OCI-LY7 (cell line): ENCODE measurements at regions not wholly inside any gene's neighbourhood (a gene's known extent, or its start where the extent isn't known, plus 50 kb on each side); places are given as distances from the start of the nearest gene placed in this dataset.

Experiments
- BruUV-seq: library from RNA; stranded (reverse); fragments of 400-500 nt; replicated peaks from 2 replicates; lab custom pipeline; 2021; lab: Mats Ljungman, UMichigan
- CTCF ChIA-PET: fragments of 300-600 bp; sonication (Branson Sonifier 250); formaldehyde crosslinking; loops from one replicate; lab custom pipeline; 2022; ENCODE audit warnings: antibody characterized with exemption; ENCODE audit not compliant: unreplicated experiment; lab: Charles Lee
- POLR2A ChIA-PET: fragments of 300-600 bp; sonication (Branson Sonifier 250); formaldehyde crosslinking; loops from one replicate; lab custom pipeline; 2022; ENCODE audit warnings: antibody characterized with exemption; lab: Charles Lee
- DNase-seq: peaks from one replicate; pipeline ENCODE4 v3.0.0-alpha.2; 2015; ENCODE audit warnings: low spot score
- H2AFZ ChIP-seq: fragments of 200-600 bp; sonication (generic), shearing (Covaris generic); 2 replicates; pipeline ENCODE4 v1.6.1; 2014; ENCODE audit warnings: mild to moderate bottlenecking, antibody characterized with exemption, low read length, moderate library complexity
- H3K27ac ChIP-seq: fragments of 200-600 bp; sonication (generic); 2 replicates; pipeline ENCODE4 v1.5.1; 2014; ENCODE audit warnings: mixed run types, low read depth, mild to moderate bottlenecking, moderate library complexity, low read length, inconsistent platforms; ENCODE audit not compliant: poor library complexity, severe bottlenecking
- H3K36me3 ChIP-seq: fragments of 200-600 bp; sonication (generic); 2 replicates; pipeline ENCODE4 v1.6.1; 2014; ENCODE audit warnings: mild to moderate bottlenecking, antibody characterized with exemption, low read length, moderate library complexity, mixed read lengths; ENCODE audit not compliant: insufficient read depth
- H3K4me1 ChIP-seq: fragments of 200-600 bp; sonication (generic); 2 replicates; pipeline ENCODE4 v1.5.1; 2014; ENCODE audit warnings: mild to moderate bottlenecking, low read length; ENCODE audit not compliant: insufficient read depth, poor library complexity, severe bottlenecking
- H3K4me2 ChIP-seq: fragments of 200-600 bp; sonication (generic); 2 replicates; pipeline ENCODE4 v1.6.1; 2014; ENCODE audit warnings: mild to moderate bottlenecking, low read length
- H3K4me3 ChIP-seq: fragments of 200-600 bp; sonication (generic); 2 replicates; pipeline ENCODE4 v1.5.1; 2014; ENCODE audit warnings: mild to moderate bottlenecking, low read depth, low read length; ENCODE audit not compliant: poor library complexity, severe bottlenecking
- H3K79me2 ChIP-seq: fragments of 200-600 bp; sonication (generic); 2 replicates; pipeline ENCODE4 v1.6.1; 2016; ENCODE audit warnings: low read depth, mild to moderate bottlenecking, low read length, moderate library complexity, mixed read lengths; ENCODE audit not compliant: insufficient read depth
- H3K9me2 ChIP-seq: fragments of 200-600 bp; sonication (generic); 2 replicates; pipeline ENCODE4 v1.6.1; 2016; ENCODE audit warnings: mild to moderate bottlenecking, low read length, mixed read lengths; ENCODE audit not compliant: insufficient read depth
- H3K9me3 ChIP-seq: fragments of 200-600 bp; sonication (generic); 2 replicates; pipeline ENCODE4 v1.6.1; 2014; ENCODE audit warnings: mild to moderate bottlenecking, mixed run types, low read length, mixed read lengths
- H4K20me1 ChIP-seq: fragments of 200-600 bp; sonication (generic); 2 replicates; pipeline ENCODE4 v1.6.1; 2014; ENCODE audit warnings: mild to moderate bottlenecking, antibody characterized with exemption, low read length, moderate library complexity, mixed read lengths; ENCODE audit not compliant: insufficient read depth
- CTCF ChIP-seq: fragments of 200-600 bp; sonication (generic); conservative IDR thresholded peaks from 2 replicates; pipeline ENCODE4 v1.5.1; 2014; ENCODE audit warnings: mild to moderate bottlenecking, antibody characterized with exemption, low read length, moderate library complexity, mixed read lengths
- EZH2phosphoT487 ChIP-seq: fragments of 200-600 bp; sonication (generic); IDR thresholded peaks from 2 replicates; pipeline ENCODE4 v1.6.1; 2018; ENCODE audit warnings: low read depth, borderline replicate concordance, mild to moderate bottlenecking, mixed run types, antibody characterized with exemption, low read length, moderate library complexity, mixed read lengths
- intact Hi-C: fragments of 100-400 bp; cut with micrococcal nuclease; formaldehyde crosslinking; loops from one replicate; pipeline ENCODE4 v1.10.0; 2022; ENCODE audit not compliant: unreplicated experiment

GRCh38 chr6:169156793-169157147 is 96.9 kb downstream of the THBS2 start:
- CTCF ChIA-PET = no interaction called here
- no TSS peak for BruUV-seq
- Histone ChIP-seq H3K79me2 (no peaks in the 10 kb centered on the region), H2AFZ (no peak overlapping the region), H3K27ac (no peak overlapping the region), H3K4me2 (no peak overlapping the region), H3K4me1 (no peaks in the 10 kb centered on the region), H3K36me3 (no peaks in the 10 kb centered on the region), H4K20me1 (no peaks in the 10 kb centered on the region), H3K9me2 (no peaks in the 10 kb centered on the region), H3K9me3 (no peaks in the 10 kb centered on the region), H3K4me3 (no peak overlapping the region)
- intact Hi-C loops = no loop called here
- POLR2A ChIA-PET = interaction anchor here (0.8 kb wide), 1 partner anchor 16 kb away, joined by 3 read pairs; no protein-coding TSS in a partner anchor
- TF ChIP-seq CTCF = no peak
- no peak for TF ChIP-seq EZH2phosphoT487
- no peak for DNase-seq

- POLR2A ChIA-PET = no interaction called here
- no peaks in the 10 kb centered on the region for H4K20me1 ChIP-seq
- BruUV-seq = no TSS peak
- H3K36me3 ChIP-seq = no peaks in the 10 kb centered on the region
- no peak overlapping the region for H3K4me3 ChIP-seq
- DNase-seq = no peak
- TF ChIP-seq CTCF (no peak), EZH2phosphoT487 (no peak)
- H3K4me2 ChIP-seq = no peak overlapping the region
- H3K27ac ChIP-seq = no peak overlapping the region
- CTCF ChIA-PET = no interaction called here
- H3K79me2 ChIP-seq = no peaks in the 10 kb centered on the region
- no peak overlapping the region for H2AFZ ChIP-seq
- H3K9me2 ChIP-seq = no peaks in the 10 kb centered on the region
- no peaks in the 10 kb centered on the region for H3K9me3 ChIP-seq
- H3K4me1 ChIP-seq = no peaks in the 10 kb centered on the region
- intact Hi-C loops = no loop called here
Observed at GRCh38 chr6:169156108-169156792, 97.4 kb downstream of the THBS2 start.

GRCh38 chr6:169155481-169155880 is 98.2 kb downstream of the THBS2 start:
- H3K4me3 ChIP-seq = no peak overlapping the region
- no peak overlapping the region for H3K27ac ChIP-seq
- no peaks in the 10 kb centered on the region for H3K9me3 ChIP-seq
- no peaks in the 10 kb centered on the region for H4K20me1 ChIP-seq
- no peak overlapping the region for H2AFZ ChIP-seq
- BruUV-seq = no TSS peak
- no peak overlapping the region for H3K4me2 ChIP-seq
- DNase-seq = no peak
- intact Hi-C loops = no loop called here
- CTCF ChIA-PET = no interaction called here
- no peaks in the 10 kb centered on the region for H3K4me1 ChIP-seq
- H3K79me2 ChIP-seq = no peaks in the 10 kb centered on the region
- H3K36me3 ChIP-seq = no peaks in the 10 kb centered on the region
- no peak for TF ChIP-seq EZH2phosphoT487
- TF ChIP-seq CTCF = no peak
- POLR2A ChIA-PET = no interaction called here
- no peaks in the 10 kb centered on the region for H3K9me2 ChIP-seq
